GM19324 (cell line): ENCODE measurements at regions not wholly inside any gene's neighbourhood (a gene's known extent, or its start where the extent isn't known, plus 50 kb on each side); places are given as distances from the start of the nearest gene placed in this dataset.

Source experiments
- ATAC-seq: cut with Tn5 transposase; IDR thresholded peaks from one replicate; pipeline ENCODE4 v1.9.1; 2021; ENCODE audit warnings: mild to moderate bottlenecking, moderate library complexity; ENCODE audit not compliant: unreplicated experiment, low FRiP score

- no peak for ATAC-seq
Observed at GRCh38 chr12:77578466-77579220, 252.1 kb upstream of the NAV3 start.

DNA sequence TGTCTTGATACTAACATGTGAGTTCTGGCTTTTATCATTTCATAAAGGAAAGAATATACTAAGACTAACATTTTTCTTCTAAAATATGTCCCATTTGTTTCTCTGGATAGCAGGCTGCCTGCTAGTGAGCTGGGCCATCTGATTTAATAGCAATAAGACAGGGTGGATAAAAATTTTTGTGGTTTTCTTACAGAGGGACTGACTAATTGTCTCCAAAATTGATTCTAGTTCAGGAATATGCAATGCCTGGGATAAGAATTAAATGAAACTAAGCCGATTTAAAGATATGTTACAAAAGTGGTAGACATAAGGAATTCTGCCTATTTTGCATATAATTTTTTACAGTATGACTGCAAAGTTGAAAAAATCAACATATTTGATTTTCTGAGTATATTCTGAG, 252.9 kb upstream of the NAV3 start:
- ATAC-seq, result no peak

- ATAC-seq, result no peak
Observed at GRCh38 chr12:77575376-77575919, 255.2 kb upstream of the NAV3 start.

- ATAC-seq, result no peak
Observed at GRCh38 chr12:77572371-77572770, 258.3 kb upstream of the NAV3 start.

- no peak for ATAC-seq
Observed at GRCh38 chr12:77571768-77572167, 258.9 kb upstream of the NAV3 start.

GRCh38 chr12:77571127-77571526, 259.6 kb upstream of the NAV3 start:
- ATAC-seq, result no peak

GRCh38 chr12:77569876-77570275, 260.8 kb upstream of the NAV3 start:
- no peak for ATAC-seq

DNA sequence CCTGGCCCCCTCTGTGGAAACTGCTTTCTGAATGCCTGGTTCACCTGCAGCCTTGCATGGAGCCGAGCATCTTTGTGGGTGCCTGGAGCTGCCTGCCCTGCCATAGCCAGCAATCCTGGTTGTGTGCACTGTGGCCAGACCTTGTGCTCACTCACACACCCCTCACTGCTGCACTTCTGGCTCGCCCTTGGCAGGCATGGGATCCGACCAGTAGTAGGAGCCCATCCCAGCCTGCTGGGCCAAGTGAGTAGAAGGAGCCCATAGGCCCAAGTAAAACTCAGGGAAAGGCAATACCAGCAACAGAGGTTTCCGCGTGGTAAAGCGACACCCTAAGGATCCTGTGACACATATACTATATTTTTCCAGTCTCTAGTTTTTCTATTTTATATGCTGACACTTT, 270.0 kb upstream of the NAV3 start:
- no peak for ATAC-seq

DNA sequence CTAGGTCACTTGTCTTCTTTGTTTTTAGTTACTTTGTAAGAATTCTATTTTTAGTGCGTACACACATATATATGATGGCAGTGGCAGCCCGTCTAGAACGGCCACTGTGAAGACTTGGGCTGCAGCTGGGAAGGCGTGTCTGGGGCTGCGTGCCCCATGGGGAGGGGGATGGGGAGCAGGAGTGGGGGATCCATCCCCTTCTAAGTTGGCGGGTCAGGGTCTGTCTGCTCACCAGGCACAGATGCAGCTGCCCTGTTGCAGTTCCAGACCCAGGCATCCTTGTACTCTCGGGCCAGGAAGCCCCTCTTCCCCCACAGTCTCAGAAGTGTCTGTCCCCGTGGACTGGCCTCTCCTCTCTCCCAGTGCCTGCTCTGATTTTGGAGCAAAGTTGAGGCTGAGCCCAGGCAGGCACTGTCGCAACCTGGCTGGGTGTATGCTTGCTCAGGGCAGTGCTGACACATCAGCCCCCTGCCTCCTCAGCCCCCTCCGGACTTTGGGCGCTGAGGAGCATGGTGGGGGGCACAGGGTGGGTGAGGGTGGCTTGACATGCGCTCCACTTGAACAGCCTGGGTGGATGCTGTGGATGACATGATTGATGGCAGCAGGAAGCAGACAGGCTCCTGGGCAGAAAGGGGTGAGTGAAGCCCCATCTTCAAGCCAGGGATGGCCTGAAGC, 271.2 kb upstream of the NAV3 start:
- ATAC-seq, result no peak

- ATAC-seq, result no peak
Observed at GRCh38 chr12:77555074-77555473, 275.6 kb upstream of the NAV3 start.

GRCh38 chr12:77553976-77554619, 276.6 kb upstream of the NAV3 start:
- ATAC-seq, result peak; percentile 98

GRCh38 chr12:77549383-77550128, 281.1 kb upstream of the NAV3 start:
- no peak for ATAC-seq

DNA sequence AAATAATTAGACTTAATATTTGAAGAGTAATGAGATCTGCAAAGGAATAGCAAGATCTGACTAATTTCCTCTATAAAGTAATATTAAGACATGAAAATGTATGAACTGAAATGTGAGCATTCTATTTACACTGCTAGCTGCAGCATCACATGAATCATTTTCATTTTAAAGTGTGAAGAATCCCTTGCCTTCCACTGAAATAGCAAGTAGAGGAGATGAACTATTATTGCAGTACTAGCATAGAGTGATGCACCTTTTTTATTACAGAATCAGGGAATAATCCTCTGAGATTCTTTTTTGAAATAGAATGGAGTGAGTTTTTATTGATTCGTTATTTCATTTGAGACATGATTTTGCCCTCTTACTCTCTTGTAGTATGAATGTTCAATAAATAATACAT, 281.9 kb upstream of the NAV3 start:
- ATAC-seq, result no peak

- no peak for ATAC-seq
Observed at GRCh38 chr12:77540097-77540496, 290.6 kb upstream of the NAV3 start.

DNA sequence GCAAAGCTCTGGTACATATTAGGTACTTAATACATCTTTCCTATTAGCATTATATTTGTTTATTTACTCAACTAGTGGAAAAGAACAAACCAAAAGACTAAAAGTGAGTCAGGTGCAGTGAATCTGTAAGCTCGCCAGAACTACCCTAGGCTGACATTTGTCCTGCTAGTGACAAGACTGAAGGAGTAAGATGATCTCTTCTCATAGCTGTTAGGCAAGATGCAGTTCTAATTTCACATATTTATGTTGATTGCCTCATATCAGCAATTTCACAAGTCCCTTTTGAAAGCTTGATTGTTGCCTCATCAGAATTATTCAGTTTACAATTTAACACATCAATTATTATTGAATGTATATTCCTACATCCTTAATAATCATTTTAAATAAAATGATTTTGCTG, 293.0 kb upstream of the NAV3 start:
- ATAC-seq, result no peak

- ATAC-seq, result no peak
Observed at GRCh38 chr12:77535734-77536133, 295.0 kb upstream of the NAV3 start.

GRCh38 chr12:77531912-77532311, 298.8 kb upstream of the NAV3 start:
- ATAC-seq, result no peak

DNA sequence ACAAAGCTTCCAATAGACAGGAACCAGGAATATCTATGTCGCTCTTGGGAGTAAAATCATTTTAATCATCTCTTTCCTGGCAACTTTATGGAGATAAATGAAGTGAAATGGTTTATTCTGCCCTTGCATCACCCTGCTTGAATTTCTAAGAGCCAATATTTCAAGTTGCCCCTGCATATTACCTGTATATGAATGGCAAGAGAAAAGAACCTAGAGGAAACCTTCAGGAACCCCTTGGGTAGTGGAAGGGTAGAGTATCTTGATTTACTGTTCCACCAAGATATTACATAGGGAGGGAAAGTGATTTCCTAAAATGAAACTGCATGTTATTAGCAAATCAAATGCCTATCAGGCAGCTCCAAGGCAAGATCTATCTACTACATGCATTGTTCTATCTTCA, 308.4 kb upstream of the NAV3 start:
- ATAC-seq, result no peak

GRCh38 chr12:77521508-77522115, 309.1 kb upstream of the NAV3 start:
- ATAC-seq, result no peak

GRCh38 chr12:77514511-77514910, 316.2 kb upstream of the NAV3 start:
- no peak for ATAC-seq
